IPS DF 4.7 (cell line): ENCODE measurements at regions not wholly inside any gene's neighbourhood (a gene's known extent, or its start where the extent isn't known, plus 50 kb on each side); places are given as distances from the start of the nearest gene placed in this dataset.

Source experiments
- DNase-seq: peaks from one replicate; pipeline ENCODE4 v3.0.0-alpha.2; 2013; ENCODE audit warnings: low spot score; ENCODE audit errors: extremely low read depth

- no peak for DNase-seq
These were observed 51.0 kb upstream of the BARX2 start for GRCh38 chr11:129324533-129325175.

- DNase-seq, result no peak
These were observed 51.6 kb upstream of the BARX2 start for GRCh38 chr11:129323896-129324502.

GRCh38 chr11:129322941-129323340, 52.7 kb upstream of the BARX2 start:
- no peak for DNase-seq

GRCh38 chr11:129321076-129321475, 54.6 kb upstream of the BARX2 start:
- DNase-seq, result no peak

- DNase-seq, result no peak
These were observed 55.2 kb upstream of the BARX2 start for GRCh38 chr11:129320494-129320893.

- DNase-seq, result no peak
These were observed 55.9 kb upstream of the BARX2 start for GRCh38 chr11:129319751-129320150.

GRCh38 chr11:129319201-129319600, 56.4 kb upstream of the BARX2 start:
- DNase-seq, result no peak

- DNase-seq, result no peak
These were observed 58.1 kb upstream of the BARX2 start for GRCh38 chr11:129317571-129317970.

- DNase-seq, result no peak
These were observed 58.9 kb upstream of the BARX2 start for GRCh38 chr11:129316781-129317180.

- DNase-seq, result no peak
These were observed 59.7 kb upstream of the BARX2 start for GRCh38 chr11:129315781-129316579.

- DNase-seq, result no peak
These were observed 61.3 kb upstream of the BARX2 start for GRCh38 chr11:129314371-129314770.

- DNase-seq, result no peak
These were observed 61.9 kb upstream of the BARX2 start for GRCh38 chr11:129313541-129314297.

- DNase-seq, result no peak
These were observed 62.7 kb upstream of the BARX2 start for GRCh38 chr11:129312730-129313503.

GRCh38 chr11:129308241-129308865, 67.3 kb upstream of the BARX2 start:
- DNase-seq, result no peak

GRCh38 chr11:129307162-129307561, 68.5 kb upstream of the BARX2 start:
- no peak for DNase-seq

GRCh38 chr11:129302386-129303101, 73.1 kb upstream of the BARX2 start:
- DNase-seq, result no peak

- DNase-seq, result no peak
These were observed 75.5 kb upstream of the BARX2 start for GRCh38 chr11:129300099-129300498.

GRCh38 chr11:129298988-129299387, 76.7 kb upstream of the BARX2 start:
- DNase-seq, result no peak

GRCh38 chr11:129295746-129296145, 79.9 kb upstream of the BARX2 start:
- no peak for DNase-seq

GRCh38 chr11:129292771-129293170, 82.9 kb upstream of the BARX2 start:
- no peak for DNase-seq
